H1 (cell line): ENCODE measurements at regions not wholly inside any gene's neighbourhood (a gene's known extent, or its start where the extent isn't known, plus 50 kb on each side); places are given as distances from the start of the nearest gene placed in this dataset.

ENCODE experiments used
- CTCF ChIA-PET: fragments of 300-600 bp; sonication (Branson Sonifier 250); formaldehyde crosslinking; loops from one replicate; lab custom pipeline; 2021; ENCODE audit not compliant: partially characterized antibody; lab: Charles Lee
- POLR2A ChIA-PET: fragments of 300-600 bp; sonication (Branson Sonifier 250); formaldehyde crosslinking; loops from one replicate; lab custom pipeline; 2021; ENCODE audit warnings: inconsistent platforms; ENCODE audit not compliant: partially characterized antibody; lab: Charles Lee
- DNase-seq, 2 experiments: peaks; one replicate each; pipeline versions ENCODE4 v3.0.0 to v3.0.0-alpha.2; 2010 to 2022; ENCODE audit warnings: low spot score in 2 of 2, low read depth in 1 of 2, mixed read lengths in 1 of 2
- FAIRE-seq: peaks from 2 replicates; lab custom pipeline; 2011; peaks lifted over from hg19 to GRCh38; lab: Jason Lieb, UNC
- H2AFZ ChIP-seq: 2 replicates; pipeline ENCODE4 v1.8.1; 2012; ENCODE audit warnings: low read length, inconsistent platforms
- H2AK5ac ChIP-seq: 2 replicates; pipeline ENCODE4 v1.6.1; 2013; ENCODE audit warnings: low read depth, low read length
- H2BK120ac ChIP-seq: replicated peaks from 2 replicates; pipeline ENCODE3; 2013; ENCODE audit warnings: low read depth, low read length, inconsistent platforms
- H2BK12ac ChIP-seq: 2 replicates; pipeline ENCODE4 v1.6.1; 2013; ENCODE audit warnings: low read depth, low read length
- H2BK15ac ChIP-seq: 2 replicates; pipeline ENCODE4 v1.6.1; 2013; ENCODE audit warnings: low read length
- H2BK20ac ChIP-seq: 2 replicates; pipeline ENCODE4 v1.6.1; 2013; ENCODE audit warnings: low read length
- H2BK5ac ChIP-seq: 2 replicates; pipeline ENCODE4 v1.6.1; 2013; ENCODE audit warnings: low read depth, low read length
- H3K14ac ChIP-seq: 2 replicates; pipeline ENCODE4 v1.6.1; 2013; ENCODE audit warnings: inconsistent platforms; ENCODE audit not compliant: insufficient read length
- H3K18ac ChIP-seq: 2 replicates; pipeline ENCODE4 v1.6.1; 2013; ENCODE audit warnings: low read length; ENCODE audit errors: extremely low read depth
- H3K23ac ChIP-seq: 2 replicates; pipeline ENCODE4 v1.6.1; 2013; ENCODE audit warnings: inconsistent platforms; ENCODE audit not compliant: insufficient read length
- H3K23me2 ChIP-seq: 2 replicates; pipeline ENCODE4 v1.6.1; 2013; ENCODE audit warnings: low read depth, low read length
- H3K27ac ChIP-seq: 2 replicates; pipeline ENCODE4 v1.6.1; 2011; ENCODE audit warnings: low read depth, low read length, inconsistent platforms
- H3K27me3 ChIP-seq, 4 experiments: replicated peaks in 1 of 4; 1 replicate in 1 of 4; 2 replicates in 3 of 4; pipeline versions ENCODE4 v1.6.1 to v1.8.1; 2011 to 2013; ENCODE audit warnings: low read length in 3 of 4, mild to moderate bottlenecking in 3 of 4, inconsistent platforms in 2 of 4, mixed read lengths in 2 of 4, moderate library complexity in 1 of 4; ENCODE audit not compliant: control insufficient read depth in 3 of 4, insufficient read depth in 3 of 4; ENCODE audit errors: extremely low read depth in 1 of 4
- H3K36me3 ChIP-seq, 4 experiments: 2 replicates each; pipeline versions ENCODE4 v1.6.1 to v1.8.1; 2011 to 2013; ENCODE audit warnings: mild to moderate bottlenecking in 4 of 4, low read length in 3 of 4, moderate library complexity in 2 of 4, control low read depth in 1 of 4, inconsistent platforms in 1 of 4; ENCODE audit not compliant: insufficient read depth in 4 of 4, control insufficient read depth in 2 of 4
- H3K4ac ChIP-seq: replicated peaks from 2 replicates; pipeline ENCODE3; 2013; ENCODE audit warnings: low read length, low read depth, mixed read lengths, inconsistent platforms; ENCODE audit not compliant: insufficient read length
- H3K4me1 ChIP-seq, 4 experiments: replicated peaks in 1 of 4; 1 replicate in 1 of 4; 2 replicates in 3 of 4; pipeline versions ENCODE4 v1.6.1 to v1.8.1; 2011 to 2013; ENCODE audit warnings: low read length in 3 of 4, inconsistent platforms in 2 of 4, mixed read lengths in 1 of 4; ENCODE audit not compliant: insufficient read depth in 4 of 4, control insufficient read depth in 3 of 4
- H3K4me2 ChIP-seq, 2 experiments: 2 replicates each; pipeline versions ENCODE4 v1.6.1 to v1.8.1; 2011 to 2013; ENCODE audit warnings: low read depth in 2 of 2, low read length in 2 of 2, control low read depth in 1 of 2, inconsistent platforms in 1 of 2, mild to moderate bottlenecking in 1 of 2; ENCODE audit not compliant: insufficient read depth in 1 of 2
- H3K4me3 ChIP-seq, 4 experiments: fragments of 200-600, 300-600 bp in 1 of 4; sonication (generic), shearing (Covaris generic), sonication (Bioruptor Twin) in 1 of 4; 2 replicates each; pipeline versions ENCODE4 v1.5.1 to v1.8.1; 2011 to 2016; ENCODE audit warnings: low read length in 4 of 4, low read depth in 3 of 4, control low read depth in 2 of 4, inconsistent platforms in 2 of 4, mild to moderate bottlenecking in 2 of 4, mixed read lengths in 1 of 4, moderate library complexity in 1 of 4; ENCODE audit not compliant: insufficient read depth in 2 of 4; ENCODE audit errors: extremely low read depth in 1 of 4
- H3K56ac ChIP-seq: replicated peaks from 2 replicates; pipeline ENCODE3; 2013; ENCODE audit warnings: low read depth, mild to moderate bottlenecking, mixed read lengths, low read length, inconsistent platforms; ENCODE audit not compliant: insufficient read length
- H3K79me1 ChIP-seq: 2 replicates; pipeline ENCODE4 v1.6.1; 2013; ENCODE audit warnings: low read depth, low read length, control low read depth
- H3K79me2 ChIP-seq, 2 experiments: 2 replicates each; pipeline versions ENCODE4 v1.6.1 to v1.8.1; 2012 to 2013; ENCODE audit warnings: low read length in 2 of 2, mild to moderate bottlenecking in 2 of 2, inconsistent platforms in 1 of 2; ENCODE audit not compliant: insufficient read depth in 2 of 2, control insufficient read depth in 1 of 2
- H3K9ac ChIP-seq, 4 experiments: replicated peaks in 1 of 4; 1 replicate in 1 of 4; 2 replicates in 3 of 4; pipeline versions ENCODE4 v1.6.1 to v1.8.1; 2011 to 2013; ENCODE audit warnings: low read depth in 3 of 4, low read length in 3 of 4, control low read depth in 2 of 4, mild to moderate bottlenecking in 2 of 4, moderate library complexity in 2 of 4, inconsistent platforms in 1 of 4; ENCODE audit errors: extremely low read depth in 1 of 4
- H3K9me3 ChIP-seq, 2 experiments: 2 replicates each; pipeline versions ENCODE4 v1.6.1 to v1.8.1; 2012 to 2013; ENCODE audit warnings: mild to moderate bottlenecking in 2 of 2, moderate library complexity in 2 of 2, control low read depth in 1 of 2, inconsistent platforms in 1 of 2, low read depth in 1 of 2, low read length in 1 of 2, mixed read lengths in 1 of 2; ENCODE audit not compliant: insufficient read depth in 2 of 2
- H4K20me1 ChIP-seq, 2 experiments: replicated peaks in 1 of 2; 2 replicates each; pipeline versions ENCODE3 to v1.8.1; 2011 to 2013; ENCODE audit warnings: inconsistent platforms in 2 of 2, low read length in 2 of 2, mild to moderate bottlenecking in 1 of 2; ENCODE audit not compliant: insufficient read depth in 2 of 2, control insufficient read depth in 1 of 2
- H4K5ac ChIP-seq: 2 replicates; pipeline ENCODE4 v1.6.1; 2013; ENCODE audit warnings: low read length, low read depth, mixed read lengths, inconsistent platforms; ENCODE audit not compliant: insufficient read length
- H4K8ac ChIP-seq: 2 replicates; pipeline ENCODE4 v1.8.0; 2013; ENCODE audit warnings: mild to moderate bottlenecking, moderate library complexity, low read length, inconsistent platforms; ENCODE audit not compliant: insufficient read depth; ENCODE audit errors: extremely low read depth
- H4K91ac ChIP-seq: replicated peaks from 2 replicates; pipeline ENCODE3; 2013; ENCODE audit warnings: low read length, mixed read lengths, inconsistent platforms; ENCODE audit not compliant: insufficient read length
- CHD1 ChIP-seq: IDR thresholded peaks from 2 replicates; pipeline ENCODE4 v1.6.1; 2012; ENCODE audit warnings: low read depth, low read length, improper control_type of control experiment
- E2F6 ChIP-seq: IDR thresholded peaks from 2 replicates; pipeline ENCODE4 v1.6.1; 2012; ENCODE audit warnings: inconsistent platforms
- WGBS, 2 experiments: shearing (Covaris generic) in 1 of 2; methylation state at CpG; one replicate each; pipeline versions ENCODE4 v1.1.6 to v1.1.7; 2013 to 2015; ENCODE audit warnings: low lambda C conversion rate in 2 of 2, mixed read lengths in 2 of 2, inconsistent platforms in 1 of 2, low coverage in 1 of 2, missing lambda C conversion rate in 1 of 2; ENCODE audit not compliant: insufficient replicate concordance in 2 of 2, insufficient coverage in 1 of 2, insufficient read length in 1 of 2; ENCODE audit errors: extremely low coverage in 1 of 2, missing lambda C conversion rate in 1 of 2; 5-methylcytosine and 5-hydroxymethylcytosine counted together

- 92% methylated on average over 2 of the region's 2 CpGs; no CpG with 5 or more reads in 1 of the 2 experiments for WGBS, 2 experiments
- Histone ChIP-seq H3K79me1 (no peaks in the 10 kb centered on the region), H3K36me3 (no peaks in the 10 kb centered on the region), H4K8ac (no peak overlapping the region), H3K9me3 (no peaks in the 10 kb centered on the region), H4K91ac (no peak overlapping the region), H4K5ac (no peak overlapping the region), H3K9ac (no peak overlapping the region), H3K4me2 (no peak overlapping the region), H2BK12ac (no peak overlapping the region), H3K4me3 (no peak overlapping the region), H2BK120ac (no peak overlapping the region), H3K4me1 (peaks cover 0 to 3% (median 0%) of the 10 kb centered on the region in 4 experiments; a peak in 1 of 7 replicates), H3K14ac (no peak overlapping the region), H3K79me2 (no peaks in the 10 kb centered on the region), H3K4ac (no peak overlapping the region), H3K27ac (no peak overlapping the region), H2AFZ (no peak overlapping the region), H2BK5ac (no peak overlapping the region), H3K27me3 (no peaks in the 10 kb centered on the region), H2AK5ac (no peak overlapping the region), H4K20me1 (no peaks in the 10 kb centered on the region), H2BK15ac (no peak overlapping the region), H3K23me2 (no peaks in the 10 kb centered on the region)
- POLR2A ChIA-PET, result interaction anchor here (0.8 kb wide), 1 partner anchor 17 kb away, joined by 3 read pairs; no protein-coding TSS in a partner anchor
- DNase-seq, result no peak
- CTCF ChIA-PET, result interaction anchor here (0.7 to 4.0 kb wide), 3 partner anchors 10 to 322 kb away, joined by 3 to 27 read pairs (median 10); no protein-coding TSS in a partner anchor
- TF ChIP-seq CHD1 (no peak), E2F6 (no peak)
- TF ChIP-seq, all 59 proteins: peak for 0
- FAIRE-seq, result no peak
- no peak overlapping the region for H3K56ac ChIP-seq
- H3K18ac ChIP-seq, result no peak overlapping the region
- H2BK20ac ChIP-seq, result no peak overlapping the region
- H3K23ac ChIP-seq, result no peak overlapping the region
Measured at GRCh38 chr10:28922127-28922526, 244.8 kb downstream of the BAMBI start.
